Esophagus muscularis mucosa (tissue), 4 donors: ENCODE measurements at regions not wholly inside any gene's neighbourhood (a gene's known extent, or its start where the extent isn't known, plus 50 kb on each side); places are given as distances from the start of the nearest gene placed in this dataset.

ENCODE experiments used
- DNase-seq: peaks from one replicate; pipeline ENCODE4 v3.0.0-alpha.2; 2017; ENCODE audit errors: extremely low spot score
- H3K27ac ChIP-seq, 4 donors: fragments of 200-600 bp; sonication (generic); replicated peaks in 1 of 4; 1 replicate in 3 of 4; 2 replicates in 1 of 4; pipeline ENCODE4 v1.5.1; 2016 to 2019; ENCODE audit warnings: mild to moderate bottlenecking in 1 of 4
- H3K27me3 ChIP-seq, 4 donors: fragments of 200-600 bp; sonication (generic); one replicate each; pipeline versions ENCODE4 v1.5.1 to v1.6.0; 2016 to 2019
- H3K36me3 ChIP-seq, 4 donors: fragments of 200-600 bp; sonication (generic); one replicate each; pipeline ENCODE4 v1.5.1; 2016 to 2019
- H3K4me1 ChIP-seq, 4 donors: fragments of 200-600 bp; sonication (generic); one replicate each; pipeline ENCODE4 v1.5.1; 2016 to 2019
- H3K4me3 ChIP-seq, 4 donors: fragments of 200-600 bp; sonication (generic); 1 replicate in 2 of 4; 2 replicates in 2 of 4; pipeline ENCODE4 v1.5.1; 2016 to 2019; ENCODE audit warnings: mild to moderate bottlenecking in 4 of 4, moderate library complexity in 1 of 4
- H3K9me3 ChIP-seq, 4 donors: fragments of 200-600 bp; sonication (generic); 1 replicate in 3 of 4; 2 replicates in 1 of 4; pipeline ENCODE4 v1.5.1; 2016 to 2019
- CTCF ChIP-seq, 3 experiments: fragments of 200-600 bp in 2 of 3; fragments of 450-650 bp in 1 of 3; sonication (generic) in 2 of 3; IDR thresholded peaks; one replicate each; pipeline ENCODE4 v1.5.1; 2017 to 2019; ENCODE audit warnings: antibody characterized with exemption in 3 of 3, mild to moderate bottlenecking in 2 of 3, moderate library complexity in 1 of 3
- EP300 ChIP-seq: sonication (generic); formaldehyde crosslinking; IDR thresholded peaks from one replicate; pipeline ENCODE4 v1.6.1; 2017; ENCODE audit warnings: antibody characterized with exemption
- POLR2A ChIP-seq: fragments of 450-650 bp; IDR thresholded peaks from one replicate; pipeline ENCODE4 v1.6.1; 2017; ENCODE audit warnings: antibody characterized with exemption, moderate library complexity, mild to moderate bottlenecking, low read depth
- POLR2AphosphoS5 ChIP-seq, 2 donors: sonication (generic); formaldehyde crosslinking; IDR thresholded peaks; one replicate each; pipeline ENCODE4 v1.6.1; 2017; ENCODE audit warnings: antibody characterized with exemption in 2 of 2
- WGBS: methylation state at CpG from one replicate; pipeline ENCODE4 v1.1.5; 2018; 5-methylcytosine and 5-hydroxymethylcytosine counted together
- intact Hi-C: fragments of 100-400 bp; cut with DNase I; formaldehyde crosslinking; loops from one replicate; pipeline ENCODE4 v1.15.1; 2023

- intact Hi-C loops = loop anchor here (10.0 kb wide), 1 partner anchor 123 kb away; the partner anchor contains the start of gene RRBP1
- whole genome bisulfite sequencing = 61% methylated on average over 2 of the region's 2 CpGs
- TF ChIP-seq CTCF (IDR thresholded peaks at IDR 0.05) = no peak
- TF ChIP-seq POLR2A = no peak
- TF ChIP-seq POLR2AphosphoS5 (IDR thresholded peaks at IDR 0.05) = no peak
- no peak for TF ChIP-seq EP300
- peaks cover 41 to 52% (median 47%) of the 10 kb centered on the region in 4 donors for H3K4me1 ChIP-seq
- DNase-seq = no peak
- no peaks in the 10 kb centered on the region for H3K36me3 ChIP-seq
- peak overlapping the region; percentile 69 to 82 (median 77) for H3K27ac ChIP-seq
- H3K4me3 ChIP-seq = no peak overlapping the region
- no peaks in the 10 kb centered on the region for H3K9me3 ChIP-seq
- H3K27me3 ChIP-seq = no peaks in the 10 kb centered on the region
Observed at GRCh38 chr20:17807651-17808050, 107.9 kb downstream of the BANF2 start.

DNA sequence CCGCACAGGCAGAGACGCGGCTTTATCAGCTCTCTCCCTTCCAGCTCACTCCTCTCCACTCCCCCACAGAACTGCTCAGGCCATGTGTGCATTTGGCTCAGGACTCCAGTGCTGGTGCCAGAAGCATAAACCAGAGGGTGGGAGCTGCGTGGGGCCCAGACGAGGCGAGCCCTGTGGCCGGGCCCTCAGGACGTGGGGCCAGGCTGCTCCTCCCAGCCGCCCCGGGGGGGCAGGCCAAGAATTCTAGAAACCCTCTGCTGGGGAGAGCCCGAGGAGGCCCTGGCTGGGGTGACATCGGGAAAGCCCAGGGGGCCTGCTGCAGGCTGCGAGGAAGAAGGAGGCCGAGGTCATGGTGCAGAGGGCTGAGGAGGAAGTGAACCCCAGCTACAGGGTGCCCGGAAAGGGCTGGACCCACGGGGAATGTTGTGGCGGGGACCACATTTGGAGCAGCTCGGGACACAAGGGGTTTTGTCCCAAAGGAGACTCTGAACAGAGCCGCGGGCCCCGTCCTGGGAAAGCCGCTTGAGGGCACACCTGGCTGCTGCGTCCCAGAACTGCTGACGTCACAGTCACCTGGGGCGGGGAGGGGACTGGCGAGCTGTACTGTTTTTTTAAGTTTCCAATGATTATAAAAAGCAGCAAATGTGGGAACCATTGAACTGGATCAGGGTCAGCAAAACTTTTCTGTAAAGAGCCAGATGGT, 107.1 kb downstream of the BANF2 start:
- no peak for DNase-seq
- peaks cover 41 to 52% (median 47%) of the 10 kb centered on the region in 4 donors for H3K4me1 ChIP-seq
- peak overlapping the region; percentile 69 to 82 (median 77) for H3K27ac ChIP-seq
- intact Hi-C loops = loop anchor here (10.0 kb wide), 1 partner anchor 122 kb away; the partner anchor contains the start of gene RRBP1
- TF ChIP-seq EP300 = no peak
- peak; percentile 34 to 58 for TF ChIP-seq POLR2AphosphoS5 (IDR thresholded peaks at IDR 0.05)
- no peaks in the 10 kb centered on the region for H3K9me3 ChIP-seq
- 41% methylated on average over 26 of the region's 26 CpGs for WGBS
- peak overlapping the region in 2 of 4 donors; percentile 11 to 14 for H3K4me3 ChIP-seq
- H3K27me3 ChIP-seq = no peaks in the 10 kb centered on the region
- H3K36me3 ChIP-seq = no peaks in the 10 kb centered on the region

- H3K9me3 ChIP-seq = no peaks in the 10 kb centered on the region
- 89% methylated on average over 7 of the region's 7 CpGs for WGBS
- peak overlapping the region; percentile 69 to 82 (median 77) for H3K27ac ChIP-seq
- no peaks in the 10 kb centered on the region for H3K36me3 ChIP-seq
- intact Hi-C loops = loop anchor here (10.0 kb wide), 1 partner anchor 121 kb away; the partner anchor contains the start of gene RRBP1
- no peaks in the 10 kb centered on the region for H3K27me3 ChIP-seq
- peak overlapping the region in 2 of 4 donors; percentile 11 to 14 for H3K4me3 ChIP-seq
- peaks cover 41 to 52% (median 47%) of the 10 kb centered on the region in 4 donors for H3K4me1 ChIP-seq
- TF ChIP-seq CTCF (IDR thresholded peaks at IDR 0.05) (no peak), POLR2A (no peak), EP300 (no peak), POLR2AphosphoS5 (IDR thresholded peaks at IDR 0.05) (no peak)
- no peak for DNase-seq
Observed at GRCh38 chr20:17806107-17806506, 106.3 kb downstream of the BANF2 start.

GRCh38 chr20:17803765-17804164, 104.0 kb downstream of the BANF2 start:
- no peaks in the 10 kb centered on the region for H3K27me3 ChIP-seq
- 74% methylated on average over 2 of the region's 2 CpGs for WGBS
- peak overlapping the region in 3 of 4 donors; percentile 17 to 25 (median 18) for H3K27ac ChIP-seq
- no peak overlapping the region for H3K4me3 ChIP-seq
- TF ChIP-seq POLR2AphosphoS5 (IDR thresholded peaks at IDR 0.05) (peak; percentile 19 to 36), POLR2A (no peak), EP300 (no peak), CTCF (IDR thresholded peaks at IDR 0.05) (no peak)
- no peak for DNase-seq
- no peaks in the 10 kb centered on the region for H3K36me3 ChIP-seq
- intact Hi-C loops = loop anchor here (10.0 kb wide), 1 partner anchor 119 kb away; the partner anchor contains the start of gene RRBP1
- H3K4me1 ChIP-seq = peaks cover 25 to 32% (median 30%) of the 10 kb centered on the region in 4 donors
- no peaks in the 10 kb centered on the region for H3K9me3 ChIP-seq

GRCh38 chr20:17799575-17800227, 99.9 kb downstream of the BANF2 start:
- H3K27ac ChIP-seq = no peak overlapping the region
- H3K36me3 ChIP-seq = no peaks in the 10 kb centered on the region
- H3K9me3 ChIP-seq = no peaks in the 10 kb centered on the region
- intact Hi-C loops = loop anchor here (10.0 kb wide), 1 partner anchor 115 kb away; the partner anchor contains the start of gene RRBP1
- no peak for DNase-seq
- TF ChIP-seq EP300 (no peak), POLR2AphosphoS5 (IDR thresholded peaks at IDR 0.05) (no peak), POLR2A (no peak), CTCF (IDR thresholded peaks at IDR 0.05) (no peak)
- H3K4me3 ChIP-seq = no peak overlapping the region
- H3K4me1 ChIP-seq = peaks cover 13 to 17% (median 15%) of the 10 kb centered on the region in 4 donors
- 100% methylated on average over 1 of the region's 1 CpG for WGBS
- H3K27me3 ChIP-seq = no peaks in the 10 kb centered on the region
